Gastroesophageal sphincter (tissue), 3 donors: ENCODE measurements at regions not wholly inside any gene's neighbourhood (a gene's known extent, or its start where the extent isn't known, plus 50 kb on each side); places are given as distances from the start of the nearest gene placed in this dataset.

Source experiments
- EP300 ChIP-seq: sonication (generic); formaldehyde crosslinking; IDR thresholded peaks from one replicate; pipeline ENCODE4 v1.6.1; 2017; ENCODE audit warnings: antibody characterized with exemption, mild to moderate bottlenecking
- POLR2A ChIP-seq, 2 donors: fragments of 450-650 bp; IDR thresholded peaks; one replicate each; pipeline ENCODE4 v1.6.1; 2017; ENCODE audit warnings: antibody characterized with exemption in 2 of 2, mild to moderate bottlenecking in 2 of 2, moderate library complexity in 1 of 2
- TF ChIP-seq, protein P1 (sequence below), 4 experiments: fragments of 200-600 bp in 2 of 4; fragments of 450-650 bp in 2 of 4; sonication (generic) in 1 of 4; IDR thresholded peaks; one replicate each; pipeline ENCODE4 v1.5.1; 2017 to 2019; ENCODE audit warnings: antibody characterized with exemption in 4 of 4, mild to moderate bottlenecking in 2 of 4, moderate library complexity in 2 of 4

- TF ChIP-seq POLR2A (IDR thresholded peaks at IDR 0.05) = no peak
- TF ChIP-seq, protein P1, sequence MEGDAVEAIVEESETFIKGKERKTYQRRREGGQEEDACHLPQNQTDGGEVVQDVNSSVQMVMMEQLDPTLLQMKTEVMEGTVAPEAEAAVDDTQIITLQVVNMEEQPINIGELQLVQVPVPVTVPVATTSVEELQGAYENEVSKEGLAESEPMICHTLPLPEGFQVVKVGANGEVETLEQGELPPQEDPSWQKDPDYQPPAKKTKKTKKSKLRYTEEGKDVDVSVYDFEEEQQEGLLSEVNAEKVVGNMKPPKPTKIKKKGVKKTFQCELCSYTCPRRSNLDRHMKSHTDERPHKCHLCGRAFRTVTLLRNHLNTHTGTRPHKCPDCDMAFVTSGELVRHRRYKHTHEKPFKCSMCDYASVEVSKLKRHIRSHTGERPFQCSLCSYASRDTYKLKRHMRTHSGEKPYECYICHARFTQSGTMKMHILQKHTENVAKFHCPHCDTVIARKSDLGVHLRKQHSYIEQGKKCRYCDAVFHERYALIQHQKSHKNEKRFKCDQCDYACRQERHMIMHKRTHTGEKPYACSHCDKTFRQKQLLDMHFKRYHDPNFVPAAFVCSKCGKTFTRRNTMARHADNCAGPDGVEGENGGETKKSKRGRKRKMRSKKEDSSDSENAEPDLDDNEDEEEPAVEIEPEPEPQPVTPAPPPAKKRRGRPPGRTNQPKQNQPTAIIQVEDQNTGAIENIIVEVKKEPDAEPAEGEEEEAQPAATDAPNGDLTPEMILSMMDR (IDR thresholded peaks at IDR 0.05) = no peak
- no peak for TF ChIP-seq EP300
Measured at GRCh38 chr5:2196989-2197619, 314.4 kb upstream of the IRX4 start.
